ENCODE measurements at regions not wholly inside any gene's neighbourhood (a gene's known extent, or its start where the extent isn't known, plus 50 kb on each side); places are given as distances from the start of the nearest gene placed in this dataset.

- no peaks in the 10 kb centered on the region for H3K9me3 Mint-ChIP-seq (ENCODE audit: unreplicated experiment)
- CTCF ChIA-PET: no interaction called here
- intact Hi-C loops (cut with micrococcal nuclease): loop anchor here (10.0 kb wide), 1 partner anchor 142 kb away; no protein-coding TSS in a partner anchor
- H3K36me3 Mint-ChIP-seq (ENCODE audit: insufficient read depth, unreplicated experiment): no peaks in the 10 kb centered on the region
- POLR2A ChIA-PET: interaction anchor here (0.8 kb wide), 1 partner anchor 12 kb away, joined by 4 read pairs; no protein-coding TSS in a partner anchor
- BruUV-seq (replicated peaks): no TSS peak
- no peak for DNase-seq (ENCODE audit: unreplicated experiment)
- TF ChIP-seq CTCF (IDR thresholded peaks at IDR 0.05; ENCODE audit: unreplicated experiment): no peak
- no peaks in the 10 kb centered on the region for H3K27me3 Mint-ChIP-seq (ENCODE audit: insufficient read depth, unreplicated experiment)
- H3K4me1 Mint-ChIP-seq (ENCODE audit: insufficient read depth, unreplicated experiment): no peaks in the 10 kb centered on the region
- H3K27ac Mint-ChIP-seq (ENCODE audit: low read depth, unreplicated experiment): no peak overlapping the region
- no peak overlapping the region for H3K4me3 Mint-ChIP-seq (ENCODE audit: unreplicated experiment)
Measured at GRCh38 chr5:127133071-127133470, 59.8 kb upstream of the C5orf63 start.

- TF ChIP-seq CTCF (IDR thresholded peaks at IDR 0.05; ENCODE audit: unreplicated experiment): no peak
- Mint-ChIP-seq H3K27ac (ENCODE audit: low read depth, unreplicated experiment) (no peak overlapping the region), H3K9me3 (ENCODE audit: unreplicated experiment) (no peaks in the 10 kb centered on the region), H3K4me3 (ENCODE audit: unreplicated experiment) (no peak overlapping the region), H3K36me3 (ENCODE audit: insufficient read depth, unreplicated experiment) (no peaks in the 10 kb centered on the region), H3K27me3 (ENCODE audit: insufficient read depth, unreplicated experiment) (no peaks in the 10 kb centered on the region), H3K4me1 (ENCODE audit: insufficient read depth, unreplicated experiment) (no peaks in the 10 kb centered on the region)
- DNase-seq (ENCODE audit: unreplicated experiment): no peak
- BruUV-seq (replicated peaks): no TSS peak
- POLR2A ChIA-PET: no interaction called here
- CTCF ChIA-PET: interaction anchor here (1.1 kb wide), 1 partner anchor 19 kb away, joined by 3 read pairs; no protein-coding TSS in a partner anchor
- intact Hi-C loops (cut with micrococcal nuclease): loop anchor here (10.0 kb wide), 1 partner anchor 138 kb away; no protein-coding TSS in a partner anchor
Measured at GRCh38 chr5:127136908-127137307, 63.6 kb upstream of the C5orf63 start.

- intact Hi-C loops (cut with micrococcal nuclease): no loop called here
- Mint-ChIP-seq H3K36me3 (ENCODE audit: insufficient read depth, unreplicated experiment) (no peaks in the 10 kb centered on the region), H3K9me3 (ENCODE audit: unreplicated experiment) (no peaks in the 10 kb centered on the region), H3K27me3 (ENCODE audit: insufficient read depth, unreplicated experiment) (no peaks in the 10 kb centered on the region), H3K4me3 (ENCODE audit: unreplicated experiment) (no peak overlapping the region), H3K27ac (ENCODE audit: low read depth, unreplicated experiment) (no peak overlapping the region), H3K4me1 (ENCODE audit: insufficient read depth, unreplicated experiment) (no peaks in the 10 kb centered on the region)
- TF ChIP-seq CTCF (IDR thresholded peaks at IDR 0.05; ENCODE audit: unreplicated experiment): no peak
- CTCF ChIA-PET: no interaction called here
- no peak for DNase-seq (ENCODE audit: unreplicated experiment)
- no TSS peak for BruUV-seq (replicated peaks)
- POLR2A ChIA-PET: no interaction called here
Measured at GRCh38 chr5:127143722-127144121, 70.4 kb upstream of the C5orf63 start.

GRCh38 chr5:127153031-127153430 is 79.7 kb upstream of the C5orf63 start:
- no peaks in the 10 kb centered on the region for H3K4me1 Mint-ChIP-seq (ENCODE audit: insufficient read depth, unreplicated experiment)
- CTCF ChIA-PET: interaction anchor here (0.7 kb wide), 1 partner anchor 476 kb away, joined by 3 read pairs; no protein-coding TSS in a partner anchor
- no TSS peak for BruUV-seq (replicated peaks)
- no peak for TF ChIP-seq CTCF (IDR thresholded peaks at IDR 0.05; ENCODE audit: unreplicated experiment)
- POLR2A ChIA-PET: no interaction called here
- no peak overlapping the region for H3K27ac Mint-ChIP-seq (ENCODE audit: low read depth, unreplicated experiment)
- no peak for DNase-seq (ENCODE audit: unreplicated experiment)
- H3K36me3 Mint-ChIP-seq (ENCODE audit: insufficient read depth, unreplicated experiment): no peaks in the 10 kb centered on the region
- intact Hi-C loops (cut with micrococcal nuclease): no loop called here
- H3K9me3 Mint-ChIP-seq (ENCODE audit: unreplicated experiment): peaks cover 9% of the 10 kb centered on the region
- no peak overlapping the region for H3K4me3 Mint-ChIP-seq (ENCODE audit: unreplicated experiment)
- no peaks in the 10 kb centered on the region for H3K27me3 Mint-ChIP-seq (ENCODE audit: insufficient read depth, unreplicated experiment)
